Muscle layer of duodenum (tissue), 2 donors: ENCODE measurements at regions not wholly inside any gene's neighbourhood (a gene's known extent, or its start where the extent isn't known, plus 50 kb on each side); places are given as distances from the start of the nearest gene placed in this dataset.

Experiments used
- H3K27ac ChIP-seq: one replicate; pipeline ENCODE4 v1.7.0; 2013; ENCODE audit warnings: mild to moderate bottlenecking, low read length
- H3K27me3 ChIP-seq: one replicate; pipeline ENCODE4 v1.7.0; 2013; ENCODE audit warnings: low read depth, mild to moderate bottlenecking, control low read depth, low read length
- H3K36me3 ChIP-seq, 2 donors: one replicate each; pipeline ENCODE4 v1.7.0; 2013; ENCODE audit warnings: low read length in 2 of 2, control low read depth in 1 of 2, mild to moderate bottlenecking in 1 of 2; ENCODE audit not compliant: insufficient read depth in 2 of 2, control insufficient read depth in 1 of 2
- H3K4me1 ChIP-seq, 2 donors: one replicate each; pipeline ENCODE4 v1.7.0; 2013; ENCODE audit warnings: low read length in 2 of 2, mild to moderate bottlenecking in 2 of 2, control low read depth in 1 of 2, moderate library complexity in 1 of 2; ENCODE audit not compliant: insufficient read depth in 2 of 2, control insufficient read depth in 1 of 2
- H3K4me3 ChIP-seq, 2 donors: one replicate each; pipeline ENCODE4 v1.7.0; 2013; ENCODE audit warnings: low read length in 2 of 2, low read depth in 1 of 2, mild to moderate bottlenecking in 1 of 2
- H3K9me3 ChIP-seq, 2 donors: one replicate each; pipeline ENCODE4 v1.7.0; 2013; ENCODE audit warnings: low read length in 2 of 2, control low read depth in 1 of 2, mild to moderate bottlenecking in 1 of 2; ENCODE audit not compliant: control insufficient read depth in 1 of 2
- donor health status: healthy.

DNA sequence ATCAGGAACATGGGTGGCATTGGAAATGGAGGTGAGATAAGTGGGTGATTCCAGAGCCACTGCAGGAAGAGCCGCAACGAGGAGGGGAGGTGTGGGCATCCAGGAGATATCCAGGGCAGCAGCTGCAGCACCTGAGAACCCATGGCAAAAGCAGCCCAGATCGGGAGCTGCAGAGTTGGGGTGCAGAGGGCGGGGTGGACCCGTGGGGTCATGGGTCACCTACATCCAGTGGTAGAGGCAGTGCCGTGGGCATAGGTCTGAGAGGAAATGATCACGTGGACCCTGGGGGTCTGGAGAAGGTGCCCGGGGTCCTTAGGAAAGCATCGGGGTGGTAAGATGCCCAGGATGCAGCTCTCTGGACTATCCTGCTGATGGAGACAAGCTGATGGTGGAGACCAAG is 530.0 kb downstream of the GLRX3 start:
- H3K4me1 ChIP-seq: no peaks in the 10 kb centered on the region

DNA sequence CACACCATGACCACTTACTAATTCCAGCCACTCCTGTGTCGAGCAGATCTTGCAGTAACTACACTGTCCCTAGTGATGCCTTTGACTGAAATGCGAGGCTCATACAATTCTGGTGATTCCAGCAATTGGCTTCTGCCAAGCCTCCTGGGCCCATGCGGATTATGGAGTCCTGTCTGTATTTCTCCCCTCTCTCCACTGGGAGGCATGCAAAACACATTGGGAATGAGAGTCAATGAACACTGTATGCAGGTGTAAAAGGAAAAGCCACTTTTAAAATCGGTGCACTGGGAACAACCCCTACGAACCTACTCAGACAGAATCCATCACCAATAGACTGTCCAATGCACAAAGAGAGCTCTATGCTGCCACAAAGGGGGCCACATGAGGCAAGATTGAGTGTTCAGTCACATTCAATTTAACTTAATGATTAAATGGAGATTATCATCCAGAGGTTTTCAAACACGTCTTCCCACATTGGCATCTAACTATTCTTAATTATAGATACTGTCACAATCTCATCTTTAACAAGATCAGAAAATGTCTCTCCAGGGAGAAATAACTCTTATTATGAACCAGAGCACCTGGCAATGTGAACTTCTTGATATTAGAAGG is 550.6 kb downstream of the GLRX3 start:
- Histone ChIP-seq H3K9me3 (peaks cover 0 to 12% of the 10 kb centered on the region in 2 donors), H3K27me3 (no peaks in the 10 kb centered on the region), H3K4me3 (no peak overlapping the region), H3K36me3 (no peaks in the 10 kb centered on the region), H3K4me1 (no peaks in the 10 kb centered on the region), H3K27ac (no peak overlapping the region)

More for the DNA sequence above, 530.0 kb downstream of the GLRX3 start:
- H3K4me3 ChIP-seq: no peak overlapping the region
- no peak overlapping the region for H3K27ac ChIP-seq
- H3K9me3 ChIP-seq: no peaks in the 10 kb centered on the region
- no peaks in the 10 kb centered on the region for H3K36me3 ChIP-seq
- H3K27me3 ChIP-seq: no peaks in the 10 kb centered on the region

- peaks cover 0 to 12% of the 10 kb centered on the region in 2 donors for H3K9me3 ChIP-seq
- no peaks in the 10 kb centered on the region for H3K27me3 ChIP-seq
- no peaks in the 10 kb centered on the region for H3K4me1 ChIP-seq
- H3K36me3 ChIP-seq: no peaks in the 10 kb centered on the region
- no peak overlapping the region for H3K27ac ChIP-seq
- no peak overlapping the region for H3K4me3 ChIP-seq
Observed at GRCh38 chr10:130687566-130687965, 551.4 kb downstream of the GLRX3 start.

GRCh38 chr10:130689743-130690626 is 553.8 kb downstream of the GLRX3 start:
- no peak overlapping the region for H3K27ac ChIP-seq
- H3K4me3 ChIP-seq: no peak overlapping the region
- H3K27me3 ChIP-seq: no peaks in the 10 kb centered on the region
- peaks cover 0 to 4% of the 10 kb centered on the region in 2 donors for H3K9me3 ChIP-seq
- no peaks in the 10 kb centered on the region for H3K36me3 ChIP-seq
- H3K4me1 ChIP-seq: no peaks in the 10 kb centered on the region

DNA sequence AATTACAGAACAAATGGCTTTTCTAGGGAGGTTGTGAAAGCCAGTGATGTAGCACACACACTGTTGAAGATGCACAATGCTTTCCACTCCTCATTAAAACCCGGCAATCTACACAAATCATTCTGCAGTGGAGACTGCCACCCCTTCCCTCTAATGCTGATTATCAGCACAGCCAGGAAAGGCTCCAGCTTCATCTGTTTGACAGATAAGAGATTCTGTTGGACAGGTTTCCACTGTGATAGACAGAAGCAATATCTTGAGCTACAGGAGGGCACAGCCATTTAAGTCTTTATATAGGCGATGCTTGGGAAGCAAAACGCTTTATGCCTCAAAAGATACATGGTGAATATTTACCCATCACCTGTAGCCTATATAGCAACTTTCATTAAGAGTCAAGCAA is 555.6 kb downstream of the GLRX3 start:
- no peaks in the 10 kb centered on the region for H3K36me3 ChIP-seq
- no peaks in the 10 kb centered on the region for H3K27me3 ChIP-seq
- no peak overlapping the region for H3K4me3 ChIP-seq
- no peaks in the 10 kb centered on the region for H3K4me1 ChIP-seq
- H3K9me3 ChIP-seq: no peaks in the 10 kb centered on the region
- H3K27ac ChIP-seq: no peak overlapping the region

DNA sequence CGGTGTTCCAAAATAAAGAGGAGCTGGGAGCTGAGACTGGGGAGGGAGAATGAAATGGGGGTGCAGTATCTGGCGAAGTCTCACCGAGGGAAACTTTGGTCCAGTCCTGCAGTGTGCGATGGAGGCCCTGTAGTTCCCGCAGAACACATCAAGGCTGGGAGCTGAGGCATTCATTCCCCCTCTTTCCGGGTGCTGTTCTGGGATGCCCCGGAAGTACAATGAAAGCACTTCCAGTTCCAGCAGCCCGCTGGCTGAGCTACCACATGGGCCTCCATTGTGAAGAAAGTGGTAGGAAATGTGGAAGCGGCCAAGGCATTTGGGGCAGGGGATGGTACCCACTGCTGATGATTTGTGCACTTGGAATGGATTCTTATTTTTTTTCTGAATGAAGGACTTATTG is 560.7 kb downstream of the GLRX3 start:
- H3K4me3 ChIP-seq: no peak overlapping the region
- no peaks in the 10 kb centered on the region for H3K36me3 ChIP-seq
- H3K4me1 ChIP-seq: no peaks in the 10 kb centered on the region
- no peaks in the 10 kb centered on the region for H3K27me3 ChIP-seq
- H3K27ac ChIP-seq: no peak overlapping the region
- no peaks in the 10 kb centered on the region for H3K9me3 ChIP-seq

GRCh38 chr10:130707389-130707979 is 571.3 kb downstream of the GLRX3 start:
- no peaks in the 10 kb centered on the region for H3K9me3 ChIP-seq
- no peaks in the 10 kb centered on the region for H3K27me3 ChIP-seq
- no peak overlapping the region for H3K27ac ChIP-seq
- no peaks in the 10 kb centered on the region for H3K36me3 ChIP-seq
- no peaks in the 10 kb centered on the region for H3K4me1 ChIP-seq
- H3K4me3 ChIP-seq: no peak overlapping the region

GRCh38 chr10:130708465-130709070 is 572.4 kb downstream of the GLRX3 start:
- no peaks in the 10 kb centered on the region for H3K9me3 ChIP-seq
- H3K36me3 ChIP-seq: no peaks in the 10 kb centered on the region
- H3K4me1 ChIP-seq: no peaks in the 10 kb centered on the region
- no peak overlapping the region for H3K27ac ChIP-seq
- no peaks in the 10 kb centered on the region for H3K27me3 ChIP-seq
- H3K4me3 ChIP-seq: no peak overlapping the region

- H3K27ac ChIP-seq: no peak overlapping the region
- H3K27me3 ChIP-seq: no peaks in the 10 kb centered on the region
- H3K9me3 ChIP-seq: no peaks in the 10 kb centered on the region
- H3K36me3 ChIP-seq: no peaks in the 10 kb centered on the region
- H3K4me3 ChIP-seq: no peak overlapping the region
- H3K4me1 ChIP-seq: no peaks in the 10 kb centered on the region
Observed at GRCh38 chr10:130709415-130709814, 573.2 kb downstream of the GLRX3 start.

- H3K36me3 ChIP-seq: no peaks in the 10 kb centered on the region
- H3K4me3 ChIP-seq: no peak overlapping the region
- H3K4me1 ChIP-seq: no peaks in the 10 kb centered on the region
- no peak overlapping the region for H3K27ac ChIP-seq
- H3K9me3 ChIP-seq: no peaks in the 10 kb centered on the region
- no peaks in the 10 kb centered on the region for H3K27me3 ChIP-seq
Observed at GRCh38 chr10:130711072-130711471, 574.9 kb downstream of the GLRX3 start.

GRCh38 chr10:130713135-130713534 is 576.9 kb downstream of the GLRX3 start:
- no peaks in the 10 kb centered on the region for H3K36me3 ChIP-seq
- no peak overlapping the region for H3K27ac ChIP-seq
- no peaks in the 10 kb centered on the region for H3K27me3 ChIP-seq
- H3K4me1 ChIP-seq: no peaks in the 10 kb centered on the region
- H3K4me3 ChIP-seq: no peak overlapping the region
- no peaks in the 10 kb centered on the region for H3K9me3 ChIP-seq
